K562 (cell line): ENCODE measurements at regions not wholly inside any gene's neighbourhood (a gene's known extent, or its start where the extent isn't known, plus 50 kb on each side); places are given as distances from the start of the nearest gene placed in this dataset.

Experiments used
- ATAC-seq: fragments of 200-7000 bp; cut with Tn5 transposase; 3 replicates; pipeline ENCODE4 v1.9.1; 2020; ENCODE audit warnings: moderate library complexity
- BruUV-seq: library from RNA; stranded (reverse); fragments of 400-500 nt; replicated peaks from 2 replicates; lab custom pipeline; 2021; lab: Mats Ljungman, UMichigan
- CTCF ChIA-PET: fragments of 300-600 bp; formaldehyde crosslinking; extraction: SDS; loops from one replicate; lab custom pipeline; 2021; ENCODE audit warnings: low intra/inter-chr PET ratio; lab: Yijun Ruan, JAX
- POLR2A ChIA-PET: fragments of 300-600, 350-650 bp; sonication (Branson Sonifier 250); formaldehyde crosslinking; extraction: SDS; loops from one replicate; lab custom pipeline; 2021; ENCODE audit warnings: antibody characterized with exemption, inconsistent platforms; lab: Yijun Ruan, JAX
- DNase-seq, 4 experiments: peaks; one replicate each; pipeline versions ENCODE4 v3.0.0 to v3.0.0-alpha.2; 2011 to 2018; ENCODE audit warnings: low spot score in 3 of 4, mixed read lengths in 3 of 4; ENCODE audit errors: extremely low read depth in 1 of 4
- FAIRE-seq: peaks from 2 replicates; lab custom pipeline; 2011; peaks lifted over from hg19 to GRCh38; lab: Jason Lieb, UNC
- H2AFZ ChIP-seq: 2 replicates; pipeline ENCODE4 v1.6.0; 2011; ENCODE audit warnings: low read depth, low read length, control low read depth, inconsistent platforms
- H3K27ac ChIP-seq: fragments of 200-600 bp; 3 replicates; pipeline ENCODE4 v1.8.0; 2011; ENCODE audit warnings: low read depth, mild to moderate bottlenecking, control low read depth, inconsistent platforms, low read length, moderate library complexity, mixed read lengths; ENCODE audit errors: extremely low read depth
- H3K27me3 ChIP-seq, 2 experiments: fragments of 300-600 bp in 1 of 2; 2 replicates in 1 of 2; 3 replicates in 1 of 2; pipeline versions ENCODE4 v1.6.0 to v1.8.0; 2011; ENCODE audit warnings: inconsistent platforms in 2 of 2, low read length in 2 of 2, mild to moderate bottlenecking in 1 of 2, mixed read lengths in 1 of 2, moderate library complexity in 1 of 2; ENCODE audit not compliant: control insufficient read depth in 2 of 2, insufficient read depth in 2 of 2
- H3K36me3 ChIP-seq: fragments of 300-600 bp; 3 replicates; pipeline ENCODE4 v1.8.0; 2011; ENCODE audit warnings: mild to moderate bottlenecking, low read length, inconsistent platforms; ENCODE audit not compliant: control insufficient read depth, insufficient read depth
- H3K4me1 ChIP-seq, 2 experiments: fragments of 200-600 bp in 1 of 2; replicated peaks in 1 of 2; 2 replicates in 1 of 2; 3 replicates in 1 of 2; pipeline versions ENCODE4 v1.5.1 to v1.8.0; 2011; ENCODE audit warnings: inconsistent platforms in 2 of 2, low read length in 2 of 2, mild to moderate bottlenecking in 1 of 2, mixed read lengths in 1 of 2, moderate library complexity in 1 of 2; ENCODE audit not compliant: control insufficient read depth in 2 of 2, insufficient read depth in 2 of 2
- H3K4me2 ChIP-seq: 2 replicates; pipeline ENCODE4 v1.6.1; 2011; ENCODE audit warnings: low read length, control low read depth, inconsistent platforms, mixed read lengths; ENCODE audit not compliant: insufficient read depth
- H3K4me3 ChIP-seq: fragments of 200-600 bp; sonication (generic), shearing (Covaris generic); 2 replicates; pipeline ENCODE4 v1.5.1; 2016; ENCODE audit warnings: control low read depth, inconsistent platforms
- H3K79me2 ChIP-seq: fragments of 200-600 bp; 3 replicates; pipeline ENCODE4 v1.8.0; 2011; ENCODE audit warnings: low read length, inconsistent platforms; ENCODE audit not compliant: control insufficient read depth, insufficient read depth
- H3K9ac ChIP-seq, 2 experiments: 2 replicates each; pipeline versions ENCODE4 v1.6.0 to v1.6.1; 2011; ENCODE audit warnings: low read depth in 2 of 2, low read length in 2 of 2, control low read depth in 1 of 2, inconsistent platforms in 1 of 2, mild to moderate bottlenecking in 1 of 2, mixed read lengths in 1 of 2; ENCODE audit not compliant: insufficient read depth in 1 of 2
- H3K9me1 ChIP-seq: one replicate; pipeline ENCODE4 v1.6.0; 2011; ENCODE audit warnings: inconsistent platforms, mild to moderate bottlenecking, low read length, moderate library complexity; ENCODE audit not compliant: control insufficient read depth, insufficient read depth
- H3K9me3 ChIP-seq: replicated peaks from 2 replicates; pipeline ENCODE4 v1.5.1; 2011; ENCODE audit warnings: low read depth, low read length, inconsistent platforms; ENCODE audit not compliant: control insufficient read depth, insufficient read depth
- H4K20me1 ChIP-seq: replicated peaks from 2 replicates; pipeline ENCODE4 v1.6.1; 2011; ENCODE audit warnings: low read length, inconsistent platforms, mixed read lengths; ENCODE audit not compliant: control insufficient read depth, insufficient read depth
- CBX5 ChIP-seq: IDR thresholded peaks from 2 replicates; pipeline ENCODE4 v1.6.1; 2014; ENCODE audit warnings: low read depth, borderline replicate concordance
- JUN ChIP-seq, 2 experiments: sonication (generic) in 1 of 2; formaldehyde crosslinking in 1 of 2; IDR thresholded peaks; 2 replicates each; pipeline versions ENCODE4 v1.6.1 to v1.8.0; 2012 to 2022; ENCODE audit warnings: borderline replicate concordance in 2 of 2, mild to moderate bottlenecking in 2 of 2, improper control_type of control experiment in 1 of 2, low read depth in 1 of 2, low read length in 1 of 2, missing genetic modification reagents in 1 of 2
- KDM2B ChIP-seq: fragments of 250-450 bp; sonication (Bioruptor Pico); IDR thresholded peaks from 2 replicates; pipeline ENCODE4 v1.8.0; 2021; ENCODE audit warnings: mild to moderate bottlenecking, moderate library complexity
- KHSRP ChIP-seq: fragments of 450-650 bp; IDR thresholded peaks from 2 replicates; pipeline ENCODE4 v1.6.1; 2017
- MEIS2 ChIP-seq: fragments of 450-650 bp; IDR thresholded peaks from 2 replicates; pipeline ENCODE4 v1.6.1; 2014; ENCODE audit warnings: mild to moderate bottlenecking; ENCODE audit not compliant: partially characterized antibody
- PTRF ChIP-seq: fragments of 450-650 bp; IDR thresholded peaks from 2 replicates; pipeline ENCODE4 v1.6.1; 2016; ENCODE audit warnings: mild to moderate bottlenecking, missing genetic modification characterization, missing compliant biosample characterization
- SNIP1 ChIP-seq: fragments of 450-650 bp; IDR thresholded peaks from 2 replicates; pipeline ENCODE4 v1.7.1; 2017; ENCODE audit warnings: low read depth, mild to moderate bottlenecking
- STAT5B ChIP-seq: fragments of 250-450 bp; sonication (Bioruptor Pico); IDR thresholded peaks from 2 replicates; pipeline ENCODE4 v1.8.0; 2021; ENCODE audit warnings: mild to moderate bottlenecking, inconsistent platforms
- TEAD4 ChIP-seq, 2 experiments: sonication (generic) in 1 of 2; formaldehyde crosslinking in 1 of 2; IDR thresholded peaks; 2 replicates each; pipeline versions ENCODE4 v1.6.1 to v1.8.0; 2012 to 2022; ENCODE audit warnings: borderline replicate concordance in 1 of 2, inconsistent platforms in 1 of 2, low read length in 1 of 2, mild to moderate bottlenecking in 1 of 2, missing genetic modification reagents in 1 of 2
- THAP7 ChIP-seq: fragments of 250-450 bp; sonication (Bioruptor Pico); IDR thresholded peaks from 2 replicates; pipeline ENCODE4 v1.5.0; 2021
- ZNF431 ChIP-seq: sonication (generic); formaldehyde crosslinking; IDR thresholded peaks from 2 replicates; pipeline ENCODE4 v1.8.0; 2022; ENCODE audit warnings: mild to moderate bottlenecking, missing genetic modification reagents
- WGBS: fragments of 100-300 bp; shearing (Covaris generic); methylation state at CpG from one replicate; pipeline ENCODE4 v1.1.6; 2016; ENCODE audit warnings: low coverage, mixed read lengths; ENCODE audit not compliant: insufficient coverage; ENCODE audit errors: missing lambda C conversion rate; 5-methylcytosine and 5-hydroxymethylcytosine counted together
- in situ Hi-C: fragments of 300-500 bp; cut with MboI; formaldehyde crosslinking; loops from 4 replicates; pipeline ENCODE4 v1.15.0; 2018; ENCODE audit warnings: inconsistent platforms, mixed read lengths
- intact Hi-C: fragments of 100-400 bp; cut with micrococcal nuclease; formaldehyde crosslinking; loops from 2 replicates; pipeline ENCODE4 v1.14.2; 2022

- no peaks in the 10 kb centered on the region for H3K9me1 ChIP-seq
- POLR2A ChIA-PET = no interaction called here
- H3K4me1 ChIP-seq = no peaks in the 10 kb centered on the region
- no peak for TF ChIP-seq TEAD4 (IDR thresholded peaks at IDR 0.05; ENCODE audit: low read length)
- TF ChIP-seq TEAD4 (CRISPR knock-in tag; IDR thresholded peaks at IDR 0.05; ENCODE audit: borderline replicate concordance) = no peak
- no peak for TF ChIP-seq MEIS2
- no peak for TF ChIP-seq KHSRP
- no peak for TF ChIP-seq SNIP1
- no peak for TF ChIP-seq CBX5
- TF ChIP-seq STAT5B (CRISPR knock-in tag) = no peak
- no peak for TF ChIP-seq JUN (IDR thresholded peaks at IDR 0.05; ENCODE audit: borderline replicate concordance, low read depth, low read length)
- no peak for TF ChIP-seq JUN (CRISPR knock-in tag; IDR thresholded peaks at IDR 0.05; ENCODE audit: borderline replicate concordance)
- TF ChIP-seq ZNF431 (CRISPR knock-in tag) = no peak
- no peak for TF ChIP-seq PTRF (tag)
- no peak for TF ChIP-seq THAP7 (CRISPR knock-in tag)
- TF ChIP-seq KDM2B (CRISPR knock-in tag) = no peak
- TF ChIP-seq, all 486 proteins: peak for 0
- Histone ChIP-seq H3K9ac (no peak overlapping the region), H3K4me2 (no peak overlapping the region), H2AFZ (no peak overlapping the region), H3K4me3 (no peak overlapping the region), H3K27ac (no peak overlapping the region), H4K20me1 (no peaks in the 10 kb centered on the region), H3K27me3 (peaks cover 0 to 27% of the 10 kb centered on the region in 2 experiments; a peak in 2 of 5 replicates), H3K36me3 (no peaks in the 10 kb centered on the region), H3K9me3 (no peaks in the 10 kb centered on the region), H3K79me2 (no peaks in the 10 kb centered on the region)
- FAIRE-seq (no peak), ATAC-seq (no peak), DNase-seq (no peak)
- 0% methylated on average over 12 of the region's 12 CpGs for WGBS
- in situ Hi-C loops (no loop called here), intact Hi-C loops (no loop called here)
- BruUV-seq = no TSS peak
- CTCF ChIA-PET = no interaction called here
These were observed 124.6 kb upstream of the CDH4 start for GRCh38 chr20:61127311-61128039.
